ENCODE measurements at regions not wholly inside any gene's neighbourhood (a gene's known extent, or its start where the extent isn't known, plus 50 kb on each side); places are given as distances from the start of the nearest gene placed in this dataset.
"Not testable (repeated sequence)": the region's sequence is repeated elsewhere in the genome, so short reads cannot be mapped to it uniquely, and the experiment has no call there.

- Histone ChIP-seq H3K9me3 (ENCODE audit: control insufficient read depth, low read length) (no peaks in the 10 kb centered on the region), H3K27ac (ENCODE audit: low read length) (no peak overlapping the region), H3K4me1 (ENCODE audit: control insufficient read depth, insufficient read depth, low read length) (no peaks in the 10 kb centered on the region), H3K27me3 (ENCODE audit: control insufficient read depth, insufficient read depth) (no peaks in the 10 kb centered on the region), H3K4me3 (ENCODE audit: low read length) (no peak overlapping the region)
- WGBS, result 29% methylated on average over 2 of the region's 2 CpGs
- DNase-seq (no peak), ATAC-seq (no peak)
- intact Hi-C loops (cut with DNase I), result no loop called here
These were observed 509.1 kb downstream of the PPP4R3C start for GRCh38 chrX:26954029-26954428.

GRCh38 chrX:26952213-26952612 is 510.9 kb downstream of the PPP4R3C start:
- ATAC-seq (no peak), DNase-seq (no peak)
- WGBS, result 35% methylated on average over 2 of the region's 2 CpGs
- intact Hi-C loops (cut with DNase I), result no loop called here
- no peaks in the 10 kb centered on the region for H3K9me3 ChIP-seq (ENCODE audit: control insufficient read depth, low read length)
- no peak overlapping the region for H3K4me3 ChIP-seq (ENCODE audit: low read length)
- no peak overlapping the region for H3K27ac ChIP-seq (ENCODE audit: low read length)
- H3K27me3 ChIP-seq (ENCODE audit: control insufficient read depth, insufficient read depth), result no peaks in the 10 kb centered on the region
- no peaks in the 10 kb centered on the region for H3K4me1 ChIP-seq (ENCODE audit: control insufficient read depth, insufficient read depth, low read length)

- Histone ChIP-seq H3K4me3 (ENCODE audit: low read length) (no peak overlapping the region), H3K27me3 (ENCODE audit: control insufficient read depth, insufficient read depth) (no peaks in the 10 kb centered on the region), H3K9me3 (ENCODE audit: control insufficient read depth, low read length) (no peaks in the 10 kb centered on the region), H3K4me1 (ENCODE audit: control insufficient read depth, insufficient read depth, low read length) (no peaks in the 10 kb centered on the region), H3K27ac (ENCODE audit: low read length) (no peak overlapping the region)
- DNase-seq (no peak), ATAC-seq (no peak)
- intact Hi-C loops (cut with DNase I), result no loop called here
- 82% methylated on average over 2 of the region's 2 CpGs for WGBS
These were observed 535.7 kb downstream of the PPP4R3C start for GRCh38 chrX:26927419-26927818.

GRCh38 chrX:26925088-26925487 is 538.1 kb downstream of the PPP4R3C start:
- no peaks in the 10 kb centered on the region for H3K9me3 ChIP-seq (ENCODE audit: control insufficient read depth, low read length)
- no peaks in the 10 kb centered on the region for H3K4me1 ChIP-seq (ENCODE audit: control insufficient read depth, insufficient read depth, low read length)
- no peak overlapping the region for H3K27ac ChIP-seq (ENCODE audit: low read length)
- no peak for DNase-seq
- intact Hi-C loops (cut with DNase I), result no loop called here
- H3K27me3 ChIP-seq (ENCODE audit: control insufficient read depth, insufficient read depth), result no peaks in the 10 kb centered on the region
- H3K4me3 ChIP-seq (ENCODE audit: low read length), result no peak overlapping the region
- no peak for ATAC-seq

- intact Hi-C loops (cut with DNase I), result no loop called here
- H3K4me3 ChIP-seq (ENCODE audit: low read length), result no peak overlapping the region
- no peaks in the 10 kb centered on the region for H3K9me3 ChIP-seq (ENCODE audit: control insufficient read depth, low read length)
- H3K4me1 ChIP-seq (ENCODE audit: control insufficient read depth, insufficient read depth, low read length), result no peaks in the 10 kb centered on the region
- no peak overlapping the region for H3K27ac ChIP-seq (ENCODE audit: low read length)
- 77% methylated on average over 3 of the region's 3 CpGs for WGBS
- H3K27me3 ChIP-seq (ENCODE audit: control insufficient read depth, insufficient read depth), result no peaks in the 10 kb centered on the region
- no peak for ATAC-seq
- DNase-seq, result no peak
These were observed 540.9 kb downstream of the PPP4R3C start for GRCh38 chrX:26922278-26922677.

GRCh38 chrX:26918631-26919030 is 544.5 kb downstream of the PPP4R3C start:
- no peak for ATAC-seq
- H3K9me3 ChIP-seq (ENCODE audit: control insufficient read depth, low read length), result no peaks in the 10 kb centered on the region
- WGBS, result 28% methylated on average over 4 of the region's 4 CpGs
- H3K27ac ChIP-seq (ENCODE audit: low read length), result no peak overlapping the region
- H3K27me3 ChIP-seq (ENCODE audit: control insufficient read depth, insufficient read depth), result no peaks in the 10 kb centered on the region
- DNase-seq, result no peak
- intact Hi-C loops (cut with DNase I), result no loop called here
- H3K4me1 ChIP-seq (ENCODE audit: control insufficient read depth, insufficient read depth, low read length), result no peaks in the 10 kb centered on the region
- no peak overlapping the region for H3K4me3 ChIP-seq (ENCODE audit: low read length)

- 85% methylated on average over 5 of the region's 5 CpGs for WGBS
- H3K9me3 ChIP-seq (ENCODE audit: control insufficient read depth, low read length), result no peaks in the 10 kb centered on the region
- intact Hi-C loops (cut with DNase I), result no loop called here
- H3K27me3 ChIP-seq (ENCODE audit: control insufficient read depth, insufficient read depth), result no peaks in the 10 kb centered on the region
- no peak for ATAC-seq
- no peaks in the 10 kb centered on the region for H3K4me1 ChIP-seq (ENCODE audit: control insufficient read depth, insufficient read depth, low read length)
- H3K4me3 ChIP-seq (ENCODE audit: low read length), result no peak overlapping the region
- no peak overlapping the region for H3K27ac ChIP-seq (ENCODE audit: low read length)
- DNase-seq, result no peak
These were observed 546.1 kb downstream of the PPP4R3C start for GRCh38 chrX:26916991-26917390.

- H3K4me3 ChIP-seq (ENCODE audit: low read length), result no peak overlapping the region
These were observed 548.1 kb downstream of the PPP4R3C start for GRCh38 chrX:26915064-26915463.

GRCh38 chrX:26914232-26914631 is 548.9 kb downstream of the PPP4R3C start:
- ATAC-seq, result no peak
- WGBS, result 27% methylated on average over 2 of the region's 2 CpGs
- no peak overlapping the region for H3K27ac ChIP-seq (ENCODE audit: low read length)

More at GRCh38 chrX:26915064-26915463, 548.1 kb downstream of the PPP4R3C start:
- intact Hi-C loops (cut with DNase I), result no loop called here
- DNase-seq (no peak), ATAC-seq (no peak)
- H3K9me3 ChIP-seq (ENCODE audit: control insufficient read depth, low read length), result no peaks in the 10 kb centered on the region
- H3K27ac ChIP-seq (ENCODE audit: low read length), result no peak overlapping the region
- H3K27me3 ChIP-seq (ENCODE audit: control insufficient read depth, insufficient read depth), result no peaks in the 10 kb centered on the region
- no peaks in the 10 kb centered on the region for H3K4me1 ChIP-seq (ENCODE audit: control insufficient read depth, insufficient read depth, low read length)
- 64% methylated on average over 2 of the region's 2 CpGs for WGBS

GRCh38 chrX:26911785-26912184 is 551.4 kb downstream of the PPP4R3C start:
- H3K4me1 ChIP-seq (ENCODE audit: control insufficient read depth, insufficient read depth, low read length); H3K4me3 ChIP-seq (ENCODE audit: low read length); DNase-seq; ATAC-seq; H3K9me3 ChIP-seq (ENCODE audit: control insufficient read depth, low read length); H3K27ac ChIP-seq (ENCODE audit: low read length); H3K27me3 ChIP-seq (ENCODE audit: control insufficient read depth, insufficient read depth); intact Hi-C loops (cut with DNase I): not testable (repeated sequence)
- 88% methylated on average over 3 of the region's 3 CpGs for WGBS

More at GRCh38 chrX:26914232-26914631, 548.9 kb downstream of the PPP4R3C start:
- DNase-seq, result no peak
- no peak overlapping the region for H3K4me3 ChIP-seq (ENCODE audit: low read length)
- no peaks in the 10 kb centered on the region for H3K9me3 ChIP-seq (ENCODE audit: control insufficient read depth, low read length)
- H3K4me1 ChIP-seq (ENCODE audit: control insufficient read depth, insufficient read depth, low read length), result no peaks in the 10 kb centered on the region
- no peaks in the 10 kb centered on the region for H3K27me3 ChIP-seq (ENCODE audit: control insufficient read depth, insufficient read depth)
- intact Hi-C loops (cut with DNase I), result no loop called here

GRCh38 chrX:26909728-26910127 is 553.4 kb downstream of the PPP4R3C start:
- H3K4me1 ChIP-seq (ENCODE audit: control insufficient read depth, insufficient read depth, low read length), result no peaks in the 10 kb centered on the region
- WGBS, result 65% methylated on average over 2 of the region's 2 CpGs
- H3K4me3 ChIP-seq (ENCODE audit: low read length), result no peak overlapping the region
- no peaks in the 10 kb centered on the region for H3K27me3 ChIP-seq (ENCODE audit: control insufficient read depth, insufficient read depth)
- intact Hi-C loops (cut with DNase I), result no loop called here
- H3K9me3 ChIP-seq (ENCODE audit: control insufficient read depth, low read length), result no peaks in the 10 kb centered on the region
- ATAC-seq, result no peak
- no peak overlapping the region for H3K27ac ChIP-seq (ENCODE audit: low read length)
- no peak for DNase-seq

GRCh38 chrX:26908218-26908617 is 554.9 kb downstream of the PPP4R3C start:
- ATAC-seq (no peak), DNase-seq (no peak)
- Histone ChIP-seq H3K27me3 (ENCODE audit: control insufficient read depth, insufficient read depth) (no peaks in the 10 kb centered on the region), H3K4me1 (ENCODE audit: control insufficient read depth, insufficient read depth, low read length) (no peaks in the 10 kb centered on the region), H3K9me3 (ENCODE audit: control insufficient read depth, low read length) (no peaks in the 10 kb centered on the region), H3K4me3 (ENCODE audit: low read length) (no peak overlapping the region), H3K27ac (ENCODE audit: low read length) (no peak overlapping the region)
- 79% methylated on average over 1 of the region's 1 CpG for WGBS
- intact Hi-C loops (cut with DNase I), result no loop called here

Data from right cardiac atrium (tissue), 5 donors.